Hippocampal formation (tissue), 2 donors: ENCODE measurements at regions not wholly inside any gene's neighbourhood (a gene's known extent, or its start where the extent isn't known, plus 50 kb on each side); places are given as distances from the start of the nearest gene placed in this dataset.
"Not testable (repeated sequence)": the region's sequence is repeated elsewhere in the genome, so short reads cannot be mapped to it uniquely, and the experiment has no call there.

Experiments
- DNase-seq, 2 donors: peaks; one replicate each; lab custom pipeline; 2025; lab: John Stamatoyannopoulos, UW

DNA sequence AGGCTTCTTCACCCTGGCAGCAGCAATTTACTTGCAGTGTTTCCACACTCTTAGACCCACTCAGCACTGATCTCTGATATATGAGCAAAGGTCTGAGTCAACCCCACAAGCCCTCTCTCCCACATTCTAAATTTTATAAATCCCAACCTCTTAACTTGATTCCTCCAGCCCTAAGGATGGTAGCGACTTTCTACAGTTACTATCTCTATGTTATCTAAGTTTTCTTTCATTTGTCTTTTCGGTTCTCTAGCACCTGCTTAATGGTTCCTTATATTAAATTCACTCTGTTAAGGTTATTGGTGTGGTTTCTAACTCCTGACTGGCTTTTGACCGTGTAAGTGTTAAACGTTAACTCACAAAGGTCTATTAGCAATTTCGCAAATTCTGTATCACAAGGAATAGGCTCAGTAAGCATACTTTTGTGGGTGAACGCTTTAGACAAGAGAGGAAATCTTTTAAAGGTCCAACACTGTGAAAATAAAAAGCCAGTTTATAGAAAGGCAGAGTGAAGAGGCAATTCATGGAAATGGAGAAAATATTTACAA is 99.3 kb downstream of the DLEU7 start:
- no peak for DNase-seq

DNA sequence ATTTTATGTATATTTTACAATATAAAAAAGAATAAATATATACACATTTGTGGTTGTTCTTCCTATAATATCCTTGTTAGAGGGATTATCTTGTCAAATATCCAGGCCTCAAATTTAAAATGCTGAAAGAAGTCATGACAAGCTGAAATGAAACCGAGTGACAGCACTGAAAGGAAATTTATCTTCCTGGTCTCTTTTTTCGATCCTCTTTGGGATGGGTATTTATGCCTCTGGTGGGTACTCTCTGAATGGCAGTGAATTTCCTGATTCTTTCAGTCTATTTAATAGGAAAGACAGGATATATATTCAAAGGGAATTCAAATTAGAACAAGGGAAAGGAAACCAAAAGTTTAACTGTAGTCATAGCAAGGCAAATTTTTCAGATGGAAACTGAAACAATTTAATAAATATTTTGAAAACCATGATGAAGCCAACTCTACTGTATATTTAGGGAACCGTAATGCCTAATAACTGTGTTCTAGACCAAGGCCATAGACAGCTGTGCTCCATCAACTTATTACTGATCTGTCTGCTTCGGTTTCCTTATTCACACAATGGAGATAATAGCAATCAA is 97.9 kb downstream of the DLEU7 start:
- no peak for DNase-seq

DNA sequence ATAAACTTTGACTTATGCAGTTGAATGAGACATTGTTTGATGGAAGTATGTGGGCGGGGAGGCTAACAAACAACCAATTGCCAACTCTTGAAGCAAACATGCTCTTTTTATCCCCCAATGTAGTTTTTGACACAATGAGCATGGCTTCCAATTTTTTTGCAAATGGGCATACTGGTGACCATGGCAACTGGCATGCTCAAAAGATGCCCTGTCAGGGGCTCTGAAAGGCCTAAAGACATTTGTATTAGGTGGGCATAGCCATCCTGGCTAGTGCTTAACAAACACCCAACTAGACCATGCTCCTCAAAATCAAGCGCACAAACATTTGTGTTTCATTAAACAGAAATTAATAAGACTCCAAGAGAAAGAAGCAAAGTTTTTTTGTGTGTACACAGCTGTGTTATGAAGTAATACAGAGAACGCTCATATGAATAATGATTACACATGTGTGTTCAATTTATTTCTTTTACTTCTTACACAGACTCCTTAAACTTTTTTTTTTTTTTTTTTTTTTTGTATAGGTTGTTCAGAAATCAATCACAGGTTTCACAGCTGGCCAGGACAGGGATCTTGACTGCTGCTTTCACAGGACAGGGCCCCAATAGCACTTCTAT is 95.6 kb downstream of the DLEU7 start:
- no peak for DNase-seq

- not testable (repeated sequence) for DNase-seq
Observed at GRCh38 chr13:50753221-50753620, 90.3 kb downstream of the DLEU7 start.

GRCh38 chr13:50755862-50756685 is 87.4 kb downstream of the DLEU7 start:
- not testable (repeated sequence) for DNase-seq

DNA sequence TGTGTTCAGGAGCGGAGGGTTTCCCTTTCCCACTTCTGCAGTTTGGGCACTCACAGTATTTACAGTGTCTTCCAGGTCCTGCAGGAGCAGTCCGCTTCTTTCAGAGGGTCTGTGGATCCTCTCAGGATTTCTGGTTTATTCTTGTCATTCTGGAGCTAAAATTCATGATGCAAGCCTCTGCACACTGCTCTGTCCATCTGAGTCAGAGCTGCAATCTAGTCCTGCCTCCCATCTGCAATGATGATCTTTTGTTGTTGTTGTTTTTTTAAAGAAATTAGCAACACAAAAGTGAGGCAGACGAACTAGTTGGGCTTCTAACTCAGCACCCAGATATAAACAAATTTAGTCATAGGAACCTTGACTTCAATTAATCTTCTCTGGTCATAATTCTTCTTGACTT is 86.5 kb downstream of the DLEU7 start:
- DNase-seq: no peak

GRCh38 chr13:50758796-50759195 is 84.7 kb downstream of the DLEU7 start:
- DNase-seq: no peak

GRCh38 chr13:50760751-50761150 is 82.7 kb downstream of the DLEU7 start:
- no peak for DNase-seq

- DNase-seq: no peak
Observed at GRCh38 chr13:50761406-50761805, 82.1 kb downstream of the DLEU7 start.

GRCh38 chr13:50762969-50763567 is 80.4 kb downstream of the DLEU7 start:
- DNase-seq: peak in 1 of 2 donors; percentile 3

GRCh38 chr13:50766013-50766412 is 77.5 kb downstream of the DLEU7 start:
- peak in 1 of 2 donors; percentile 11 for DNase-seq

GRCh38 chr13:50766695-50767094 is 76.8 kb downstream of the DLEU7 start:
- no peak for DNase-seq

- not testable (repeated sequence) for DNase-seq
Observed at GRCh38 chr13:50772881-50773280, 70.6 kb downstream of the DLEU7 start.
